Fibroblast of lung (primary cell): ENCODE measurements at regions not wholly inside any gene's neighbourhood (a gene's known extent, or its start where the extent isn't known, plus 50 kb on each side); places are given as distances from the start of the nearest gene placed in this dataset.

Experiments used
- DNase-seq, 2 donors: peaks; one replicate each; pipeline versions ENCODE4 v3.0.0 to v3.0.0-alpha.2; 2010; ENCODE audit warnings: low read depth in 2 of 2
- H2AFZ ChIP-seq: 2 replicates; pipeline ENCODE4 v1.5.1; 2012; ENCODE audit warnings: low read length, control low read depth, inconsistent platforms
- H3K27ac ChIP-seq: 2 replicates; pipeline ENCODE4 v1.5.1; 2011; ENCODE audit warnings: low read length, control low read depth; ENCODE audit not compliant: insufficient read depth
- H3K27me3 ChIP-seq: 2 replicates; pipeline ENCODE4 v1.5.1; 2011; ENCODE audit warnings: mild to moderate bottlenecking, low read length; ENCODE audit not compliant: control insufficient read depth, insufficient read depth
- H3K36me3 ChIP-seq: 2 replicates; pipeline ENCODE4 v1.5.1; 2011; ENCODE audit warnings: low read length; ENCODE audit not compliant: control insufficient read depth, insufficient read depth
- H3K4me1 ChIP-seq: 2 replicates; pipeline ENCODE4 v1.5.1; 2011; ENCODE audit warnings: low read length; ENCODE audit not compliant: control insufficient read depth, insufficient read depth; ENCODE audit errors: extremely low read depth
- H3K4me2 ChIP-seq: 2 replicates; pipeline ENCODE4 v1.5.1; 2011; ENCODE audit warnings: low read length, control low read depth; ENCODE audit not compliant: insufficient read depth; ENCODE audit errors: extremely low read depth
- H3K4me3 ChIP-seq, 4 experiments: fragments of 200-600 bp in 1 of 4; sonication (generic) in 1 of 4; replicated peaks in 1 of 4; 2 replicates each; pipeline ENCODE4 v1.5.1; 2011 to 2016; ENCODE audit warnings: low read length in 4 of 4, low read depth in 3 of 4, mild to moderate bottlenecking in 3 of 4, control low read depth in 2 of 4, inconsistent platforms in 1 of 4, mixed read lengths in 1 of 4; ENCODE audit not compliant: insufficient read depth in 1 of 4; ENCODE audit errors: control extremely low read depth in 1 of 4
- H3K79me2 ChIP-seq: 2 replicates; pipeline ENCODE4 v1.5.1; 2012; ENCODE audit warnings: mild to moderate bottlenecking, low read length, inconsistent platforms; ENCODE audit not compliant: control insufficient read depth, insufficient read depth
- H3K9ac ChIP-seq: 2 replicates; pipeline ENCODE4 v1.5.1; 2011; ENCODE audit warnings: mild to moderate bottlenecking, low read length, control low read depth; ENCODE audit not compliant: insufficient read depth
- H3K9me3 ChIP-seq: 2 replicates; pipeline ENCODE4 v1.5.1; 2012; ENCODE audit warnings: low read depth, low read length; ENCODE audit not compliant: control insufficient read depth, insufficient read depth
- H4K20me1 ChIP-seq: 2 replicates; pipeline ENCODE4 v1.5.1; 2011; ENCODE audit warnings: low read length; ENCODE audit not compliant: control insufficient read depth, insufficient read depth; ENCODE audit errors: extremely low read depth
- EZH2 ChIP-seq: IDR thresholded peaks from 2 replicates; pipeline ENCODE4 v1.5.1; 2012; ENCODE audit warnings: low read length, control low read depth, mild to moderate bottlenecking; ENCODE audit errors: missing control alignments
- TF ChIP-seq, protein P1 (sequence below), 2 donors: IDR thresholded peaks in 1 of 2; conservative IDR thresholded peaks in 1 of 2; 1 replicate in 1 of 2; 2 replicates in 1 of 2; pipeline ENCODE4 v1.5.1; 2011 to 2012; ENCODE audit warnings: low read length in 2 of 2, control low read depth in 1 of 2, inconsistent platforms in 1 of 2, low read depth in 1 of 2, mild to moderate bottlenecking in 1 of 2

GRCh38 chr1:224512600-224513151 lies 78.1 kb upstream of the WDR26 start:
- H3K9me3 ChIP-seq, result no peaks in the 10 kb centered on the region
- H3K4me3 ChIP-seq, result no peak overlapping the region
- no peak overlapping the region for H3K4me2 ChIP-seq
- DNase-seq, result no peak
- no peak overlapping the region for H3K27ac ChIP-seq
- H2AFZ ChIP-seq, result no peak overlapping the region
- no peaks in the 10 kb centered on the region for H3K79me2 ChIP-seq
- no peaks in the 10 kb centered on the region for H3K36me3 ChIP-seq
- no peak for TF ChIP-seq EZH2
- TF ChIP-seq, protein P1, sequence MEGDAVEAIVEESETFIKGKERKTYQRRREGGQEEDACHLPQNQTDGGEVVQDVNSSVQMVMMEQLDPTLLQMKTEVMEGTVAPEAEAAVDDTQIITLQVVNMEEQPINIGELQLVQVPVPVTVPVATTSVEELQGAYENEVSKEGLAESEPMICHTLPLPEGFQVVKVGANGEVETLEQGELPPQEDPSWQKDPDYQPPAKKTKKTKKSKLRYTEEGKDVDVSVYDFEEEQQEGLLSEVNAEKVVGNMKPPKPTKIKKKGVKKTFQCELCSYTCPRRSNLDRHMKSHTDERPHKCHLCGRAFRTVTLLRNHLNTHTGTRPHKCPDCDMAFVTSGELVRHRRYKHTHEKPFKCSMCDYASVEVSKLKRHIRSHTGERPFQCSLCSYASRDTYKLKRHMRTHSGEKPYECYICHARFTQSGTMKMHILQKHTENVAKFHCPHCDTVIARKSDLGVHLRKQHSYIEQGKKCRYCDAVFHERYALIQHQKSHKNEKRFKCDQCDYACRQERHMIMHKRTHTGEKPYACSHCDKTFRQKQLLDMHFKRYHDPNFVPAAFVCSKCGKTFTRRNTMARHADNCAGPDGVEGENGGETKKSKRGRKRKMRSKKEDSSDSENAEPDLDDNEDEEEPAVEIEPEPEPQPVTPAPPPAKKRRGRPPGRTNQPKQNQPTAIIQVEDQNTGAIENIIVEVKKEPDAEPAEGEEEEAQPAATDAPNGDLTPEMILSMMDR (conservative IDR thresholded peaks at IDR 0.05 in 1 of 2, IDR thresholded peaks at IDR 0.05 in 1 of 2; ENCODE audit: low read depth in 1 of 2, low read length in 2 of 2), result no peak
- peaks cover 16% of the 10 kb centered on the region for H3K4me1 ChIP-seq
- no peaks in the 10 kb centered on the region for H3K27me3 ChIP-seq
- no peaks in the 10 kb centered on the region for H4K20me1 ChIP-seq
- H3K9ac ChIP-seq, result no peak overlapping the region

- Histone ChIP-seq H3K36me3 (no peaks in the 10 kb centered on the region), H3K4me2 (no peak overlapping the region), H3K4me3 (no peak overlapping the region), H3K79me2 (no peaks in the 10 kb centered on the region), H3K9ac (no peak overlapping the region), H4K20me1 (no peaks in the 10 kb centered on the region), H3K27ac (no peak overlapping the region), H2AFZ (no peak overlapping the region), H3K4me1 (peaks cover 16% of the 10 kb centered on the region), H3K27me3 (no peaks in the 10 kb centered on the region), H3K9me3 (no peaks in the 10 kb centered on the region)
- DNase-seq, result no peak
- no peak for TF ChIP-seq EZH2
- TF ChIP-seq, protein P1 (conservative IDR thresholded peaks at IDR 0.05 in 1 of 2, IDR thresholded peaks at IDR 0.05 in 1 of 2; ENCODE audit: low read depth in 1 of 2, low read length in 2 of 2), result no peak
Observed at GRCh38 chr1:224513383-224513782, 78.8 kb upstream of the WDR26 start.

GRCh38 chr1:224513787-224514209 lies 79.2 kb upstream of the WDR26 start:
- Histone ChIP-seq H3K27me3 (no peaks in the 10 kb centered on the region), H2AFZ (peak overlapping the region; percentile 0), H3K9me3 (no peaks in the 10 kb centered on the region), H3K9ac (no peak overlapping the region), H3K36me3 (no peaks in the 10 kb centered on the region), H3K79me2 (no peaks in the 10 kb centered on the region), H3K27ac (no peak overlapping the region), H3K4me2 (no peak overlapping the region), H3K4me3 (no peak overlapping the region), H4K20me1 (no peaks in the 10 kb centered on the region), H3K4me1 (peaks cover 16% of the 10 kb centered on the region)
- TF ChIP-seq, protein P1 (conservative IDR thresholded peaks at IDR 0.05 in 1 of 2, IDR thresholded peaks at IDR 0.05 in 1 of 2; ENCODE audit: low read depth in 1 of 2, low read length in 2 of 2), result peak; percentile 83 to 91
- no peak for TF ChIP-seq EZH2
- DNase-seq, result peak; percentile 65 to 82
